ENCODE measurements at regions not wholly inside any gene's neighbourhood (a gene's known extent, or its start where the extent isn't known, plus 50 kb on each side); places are given as distances from the start of the nearest gene placed in this dataset.

GRCh38 chr2:220182790-220183189 is 555.4 kb downstream of the SLC4A3 start:
- Mint-ChIP-seq H3K4me3 (no peak overlapping the region), H3K4me1 (no peaks in the 10 kb centered on the region), H3K9me3 (peaks cover 7% of the 10 kb centered on the region)

GRCh38 chr2:220185766-220186305 is 558.4 kb downstream of the SLC4A3 start:
- DNase-seq (ENCODE audit: low spot score in 2 of 2), result no peak
- Mint-ChIP-seq H3K27ac (ENCODE audit: low read depth) (no peak overlapping the region), H3K36me3 (ENCODE audit: insufficient read depth) (peaks cover 2% of the 10 kb centered on the region), H3K9me3 (peaks cover 19% of the 10 kb centered on the region), H3K4me1 (no peaks in the 10 kb centered on the region), H3K4me3 (no peak overlapping the region), H3K27me3 (no peaks in the 10 kb centered on the region)
- ATAC-seq (replicated peaks; ENCODE audit: extremely low read depth, poor library complexity, severe bottlenecking), result no peak

More at GRCh38 chr2:220182790-220183189, 555.4 kb downstream of the SLC4A3 start:
- no peak for DNase-seq (ENCODE audit: low spot score in 2 of 2)
- ATAC-seq (replicated peaks; ENCODE audit: extremely low read depth, poor library complexity, severe bottlenecking), result no peak
- no peaks in the 10 kb centered on the region for H3K27me3 Mint-ChIP-seq
- H3K36me3 Mint-ChIP-seq (ENCODE audit: insufficient read depth), result no peaks in the 10 kb centered on the region
- H3K27ac Mint-ChIP-seq (ENCODE audit: low read depth), result no peak overlapping the region

DNA sequence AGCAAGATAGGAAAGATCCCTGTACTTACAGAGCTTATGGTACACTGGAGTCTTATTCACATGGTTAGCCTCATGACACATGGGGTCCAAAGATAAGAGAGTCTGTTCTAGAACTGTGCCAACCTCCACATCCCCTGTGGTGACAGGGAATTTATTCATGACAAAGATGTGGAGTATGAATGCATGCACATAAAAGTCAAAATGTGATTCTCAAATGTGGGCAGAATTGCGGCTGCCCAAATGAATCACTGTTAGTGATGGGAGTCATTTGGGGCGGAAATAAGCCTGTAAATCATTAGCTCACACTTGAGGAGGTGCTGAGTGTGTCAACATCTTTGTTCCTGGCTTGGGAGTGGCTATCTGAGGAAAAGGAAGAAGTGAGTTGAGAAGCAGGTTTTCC is 560.6 kb downstream of the SLC4A3 start:
- Mint-ChIP-seq H3K27ac (ENCODE audit: low read depth) (no peak overlapping the region), H3K36me3 (ENCODE audit: insufficient read depth) (peaks cover 2% of the 10 kb centered on the region), H3K4me3 (no peak overlapping the region), H3K9me3 (peaks cover 21% of the 10 kb centered on the region), H3K27me3 (no peaks in the 10 kb centered on the region), H3K4me1 (no peaks in the 10 kb centered on the region)
- ATAC-seq (replicated peaks; ENCODE audit: extremely low read depth, poor library complexity, severe bottlenecking) (no peak), DNase-seq (ENCODE audit: low spot score in 2 of 2) (no peak)

DNA sequence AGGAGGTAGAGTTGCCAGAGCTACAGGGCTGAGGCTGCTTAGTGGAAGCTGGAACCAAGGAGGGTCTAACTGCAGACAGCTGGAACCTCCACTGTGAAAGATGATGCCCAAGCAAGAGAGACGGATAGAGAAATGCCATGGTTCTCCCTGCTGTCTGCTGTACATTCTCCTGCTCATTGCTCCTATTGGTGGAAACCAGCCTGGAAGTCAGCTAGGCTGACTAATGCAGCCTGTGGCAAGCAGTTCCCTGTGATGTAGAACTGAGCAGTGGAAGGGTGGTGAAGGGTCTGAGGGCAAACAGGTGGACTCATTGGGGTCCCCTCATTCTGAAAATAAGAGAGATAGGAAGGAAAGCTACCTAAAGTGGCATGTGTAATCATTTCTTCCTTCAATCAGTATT is 563.6 kb downstream of the SLC4A3 start:
- DNase-seq (ENCODE audit: low spot score in 2 of 2), result no peak
- Mint-ChIP-seq H3K27me3 (no peaks in the 10 kb centered on the region), H3K4me3 (no peak overlapping the region), H3K9me3 (peaks cover 21% of the 10 kb centered on the region), H3K27ac (ENCODE audit: low read depth) (no peak overlapping the region), H3K4me1 (no peaks in the 10 kb centered on the region), H3K36me3 (ENCODE audit: insufficient read depth) (peaks cover 2% of the 10 kb centered on the region)
- no peak for ATAC-seq (replicated peaks; ENCODE audit: extremely low read depth, poor library complexity, severe bottlenecking)

DNA sequence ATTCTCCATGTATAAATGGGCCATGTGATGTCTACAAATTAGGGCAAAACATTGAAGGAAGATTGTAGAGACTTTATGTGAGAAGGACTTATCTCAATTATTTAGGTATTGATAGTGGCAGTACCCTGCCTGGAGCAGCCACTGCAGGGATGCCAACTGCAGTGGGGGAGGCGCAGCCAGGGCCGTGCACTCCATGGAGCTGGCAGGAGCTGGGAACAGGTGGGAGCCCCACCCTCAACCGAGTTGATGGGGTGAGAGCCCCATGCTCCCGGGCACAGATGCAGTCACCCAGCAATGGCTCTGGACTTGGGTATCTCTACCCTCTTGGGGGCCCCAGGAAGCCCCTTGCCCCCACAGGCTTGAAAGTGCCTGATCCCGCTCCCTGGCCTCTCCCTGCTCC is 564.3 kb downstream of the SLC4A3 start:
- Mint-ChIP-seq H3K36me3 (ENCODE audit: insufficient read depth) (peaks cover 2% of the 10 kb centered on the region), H3K4me3 (no peak overlapping the region), H3K27ac (ENCODE audit: low read depth) (no peak overlapping the region), H3K27me3 (no peaks in the 10 kb centered on the region), H3K9me3 (peaks cover 21% of the 10 kb centered on the region), H3K4me1 (no peaks in the 10 kb centered on the region)
- DNase-seq (ENCODE audit: low spot score in 2 of 2), result no peak
- no peak for ATAC-seq (replicated peaks; ENCODE audit: extremely low read depth, poor library complexity, severe bottlenecking)

DNA sequence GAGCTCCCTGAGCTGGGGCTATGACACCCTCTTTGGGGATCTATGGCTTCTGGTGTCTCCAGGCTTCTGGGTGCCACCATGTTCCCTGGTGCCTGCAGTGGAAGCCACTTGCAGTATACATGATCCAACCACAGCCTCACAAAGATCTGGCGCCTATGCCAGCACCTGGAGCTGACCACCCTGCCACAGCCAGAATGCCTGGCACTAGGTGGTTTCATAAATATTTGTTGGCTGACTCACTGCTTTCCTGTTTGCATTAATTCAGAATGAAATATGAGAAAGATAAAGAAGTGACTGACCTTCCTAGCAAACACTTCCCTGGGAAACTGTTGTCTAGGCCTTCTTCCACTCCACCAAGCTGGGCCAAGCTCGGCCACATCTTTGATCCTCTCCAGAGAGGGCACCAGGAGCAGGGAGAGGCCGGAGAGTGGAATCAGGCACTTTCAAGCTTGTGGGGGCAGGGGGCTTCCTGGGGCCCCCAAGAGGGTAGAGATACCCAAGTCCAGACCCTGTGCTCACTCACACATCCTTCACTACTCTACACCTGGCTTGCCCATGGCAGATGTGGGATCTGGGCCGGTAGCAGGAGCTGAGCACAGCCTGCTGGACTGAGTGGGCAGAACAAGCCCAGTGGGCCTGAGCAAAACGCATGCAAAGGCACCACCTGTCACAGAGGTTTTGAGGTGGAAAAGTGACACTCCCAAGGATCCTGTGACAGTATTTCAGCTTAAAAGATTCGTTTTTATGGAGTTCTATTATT is 565.7 kb downstream of the SLC4A3 start:
- Mint-ChIP-seq H3K9me3 (peaks cover 15% of the 10 kb centered on the region), H3K4me3 (no peak overlapping the region), H3K4me1 (no peaks in the 10 kb centered on the region), H3K27ac (ENCODE audit: low read depth) (no peak overlapping the region), H3K27me3 (no peaks in the 10 kb centered on the region), H3K36me3 (ENCODE audit: insufficient read depth) (peaks cover 2% of the 10 kb centered on the region)
- DNase-seq (ENCODE audit: low spot score in 2 of 2), result no peak
- ATAC-seq (replicated peaks; ENCODE audit: extremely low read depth, poor library complexity, severe bottlenecking), result no peak

GRCh38 chr2:220194630-220195584 is 567.5 kb downstream of the SLC4A3 start:
- no peak for ATAC-seq (replicated peaks; ENCODE audit: extremely low read depth, poor library complexity, severe bottlenecking)
- Mint-ChIP-seq H3K9me3 (peaks cover 15% of the 10 kb centered on the region), H3K36me3 (ENCODE audit: insufficient read depth) (peaks cover 2% of the 10 kb centered on the region), H3K27ac (ENCODE audit: low read depth) (no peak overlapping the region), H3K27me3 (no peaks in the 10 kb centered on the region), H3K4me1 (no peaks in the 10 kb centered on the region), H3K4me3 (no peak overlapping the region)
- DNase-seq (ENCODE audit: low spot score in 2 of 2), result no peak

DNA sequence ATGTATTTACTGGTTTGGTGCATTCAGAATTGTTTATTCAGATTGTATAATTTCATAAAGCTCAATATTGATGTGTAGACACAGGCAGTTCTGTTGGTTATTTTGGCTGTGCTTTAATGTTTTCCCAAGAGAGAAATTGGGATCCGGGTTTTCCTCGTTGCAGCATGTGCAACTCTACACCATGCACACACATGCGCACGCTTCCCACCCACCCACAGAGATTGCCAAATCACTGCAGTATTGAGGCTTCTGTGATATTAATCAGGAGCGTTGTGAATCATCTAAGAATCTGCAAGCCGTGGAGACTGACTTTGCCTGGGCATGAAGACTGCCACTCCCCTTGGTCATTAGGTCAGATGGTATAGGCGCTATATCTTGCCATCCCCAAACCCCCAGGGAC is 571.5 kb downstream of the SLC4A3 start:
- DNase-seq (ENCODE audit: low spot score in 2 of 2) (no peak), ATAC-seq (replicated peaks; ENCODE audit: extremely low read depth, poor library complexity, severe bottlenecking) (no peak)
- no peaks in the 10 kb centered on the region for H3K36me3 Mint-ChIP-seq (ENCODE audit: insufficient read depth)
- H3K27ac Mint-ChIP-seq (ENCODE audit: low read depth), result no peak overlapping the region
- H3K27me3 Mint-ChIP-seq, result no peaks in the 10 kb centered on the region
- H3K4me1 Mint-ChIP-seq, result no peaks in the 10 kb centered on the region
- H3K4me3 Mint-ChIP-seq, result no peak overlapping the region
- peaks cover 16% of the 10 kb centered on the region for H3K9me3 Mint-ChIP-seq

- Mint-ChIP-seq H3K36me3 (ENCODE audit: insufficient read depth) (no peaks in the 10 kb centered on the region), H3K27me3 (no peaks in the 10 kb centered on the region), H3K27ac (ENCODE audit: low read depth) (no peak overlapping the region), H3K4me1 (no peaks in the 10 kb centered on the region), H3K4me3 (no peak overlapping the region), H3K9me3 (peaks cover 11% of the 10 kb centered on the region)
- ATAC-seq (replicated peaks; ENCODE audit: extremely low read depth, poor library complexity, severe bottlenecking), result no peak
- DNase-seq (ENCODE audit: low spot score in 2 of 2), result no peak
Measured at GRCh38 chr2:220202066-220202465, 574.6 kb downstream of the SLC4A3 start.

DNA sequence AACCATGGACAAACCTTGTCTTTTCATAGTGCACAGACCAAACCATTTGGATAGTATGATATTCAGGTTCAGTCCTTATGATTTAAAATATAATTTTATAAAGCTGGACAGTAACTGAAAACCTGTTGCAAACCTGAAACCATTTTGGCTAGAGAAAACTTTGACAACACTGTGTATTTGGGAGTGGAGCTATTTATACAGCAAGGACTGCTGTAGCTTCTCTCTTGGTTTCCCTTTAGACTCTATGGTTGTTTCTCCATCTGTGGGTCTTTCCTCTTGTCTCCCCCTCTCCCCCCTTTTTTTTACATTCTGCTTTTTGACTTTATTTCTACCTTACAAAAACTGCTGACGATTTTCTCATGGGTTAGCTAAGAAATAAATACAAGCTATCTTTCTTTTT is 581.7 kb downstream of the SLC4A3 start:
- no peaks in the 10 kb centered on the region for H3K4me1 Mint-ChIP-seq
- H3K27ac Mint-ChIP-seq (ENCODE audit: low read depth), result no peak overlapping the region
- H3K27me3 Mint-ChIP-seq, result no peaks in the 10 kb centered on the region
- H3K4me3 Mint-ChIP-seq, result no peak overlapping the region
- no peak for ATAC-seq (replicated peaks; ENCODE audit: extremely low read depth, poor library complexity, severe bottlenecking)
- no peak for DNase-seq (ENCODE audit: low spot score in 2 of 2)
- no peaks in the 10 kb centered on the region for H3K36me3 Mint-ChIP-seq (ENCODE audit: insufficient read depth)
- H3K9me3 Mint-ChIP-seq, result peaks cover 4% of the 10 kb centered on the region

DNA sequence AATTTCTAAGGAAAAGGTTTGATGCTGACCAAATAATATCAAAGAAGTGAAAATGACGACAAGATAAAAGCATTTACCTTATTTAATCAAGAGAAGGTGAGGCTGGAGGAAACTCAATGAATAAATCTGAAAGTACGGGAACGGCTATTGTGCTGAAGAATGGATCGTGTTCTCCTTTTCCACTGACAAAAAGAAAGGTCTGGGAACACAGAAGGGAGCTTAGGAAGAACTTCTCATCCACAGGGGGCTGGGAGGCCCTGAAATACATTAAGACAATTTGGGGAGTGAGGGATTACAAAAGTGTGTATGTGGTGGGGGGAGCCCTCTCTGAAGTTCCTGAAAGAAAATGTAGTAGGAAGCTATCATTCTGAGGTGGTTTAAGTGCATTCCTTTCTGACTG is 582.3 kb downstream of the SLC4A3 start:
- no peaks in the 10 kb centered on the region for H3K36me3 Mint-ChIP-seq (ENCODE audit: insufficient read depth)
- H3K27me3 Mint-ChIP-seq, result no peaks in the 10 kb centered on the region
- no peak for ATAC-seq (replicated peaks; ENCODE audit: extremely low read depth, poor library complexity, severe bottlenecking)
- no peak for DNase-seq (ENCODE audit: low spot score in 2 of 2)
- no peak overlapping the region for H3K27ac Mint-ChIP-seq (ENCODE audit: low read depth)
- no peak overlapping the region for H3K4me3 Mint-ChIP-seq
- peaks cover 4% of the 10 kb centered on the region for H3K9me3 Mint-ChIP-seq
- no peaks in the 10 kb centered on the region for H3K4me1 Mint-ChIP-seq

DNA sequence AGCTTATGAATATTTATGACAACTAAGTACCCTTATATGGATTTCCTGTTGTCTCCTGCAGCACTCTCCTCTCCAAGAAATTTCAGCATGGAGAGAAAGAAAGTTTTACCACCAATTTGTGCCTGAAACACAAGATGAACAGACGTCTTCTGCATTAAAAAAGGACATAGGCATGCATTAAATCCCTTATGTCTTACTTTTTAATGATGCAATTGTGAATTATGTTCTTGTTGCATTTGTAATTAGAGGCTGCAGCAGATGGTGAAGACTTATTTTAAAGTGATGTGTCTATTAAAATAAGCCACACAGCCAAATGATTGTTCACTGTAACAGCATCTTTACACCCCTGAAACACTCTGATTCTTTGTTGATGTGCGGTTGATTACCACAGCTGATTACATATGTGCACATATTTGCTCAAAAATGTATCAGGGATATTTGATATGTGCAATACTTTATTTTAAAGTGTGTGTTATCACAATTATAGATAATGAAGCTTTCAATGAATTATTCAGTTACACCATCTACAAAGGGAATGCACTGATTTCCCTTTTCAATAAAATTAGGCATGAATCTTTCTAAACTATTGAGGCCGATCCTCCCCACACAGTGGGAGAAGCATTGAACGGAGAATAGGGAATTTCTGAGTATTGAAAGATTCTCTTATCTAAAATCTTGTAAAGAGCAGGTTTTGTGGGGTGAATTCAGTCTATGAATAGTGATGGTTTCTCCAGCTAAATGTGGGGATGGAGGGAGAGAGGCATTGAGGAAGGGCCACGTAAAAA is 585.1 kb downstream of the SLC4A3 start:
- Mint-ChIP-seq H3K4me3 (no peak overlapping the region), H3K4me1 (no peaks in the 10 kb centered on the region), H3K27ac (ENCODE audit: low read depth) (no peak overlapping the region), H3K27me3 (no peaks in the 10 kb centered on the region), H3K36me3 (ENCODE audit: insufficient read depth) (no peaks in the 10 kb centered on the region), H3K9me3 (peaks cover 4% of the 10 kb centered on the region)
- DNase-seq (ENCODE audit: low spot score in 2 of 2) (no peak), ATAC-seq (replicated peaks; ENCODE audit: extremely low read depth, poor library complexity, severe bottlenecking) (no peak)

Data from central memory CD8-positive, alpha-beta T cell (primary cell).